CMK (cell line): ENCODE measurements at regions not wholly inside any gene's neighbourhood (a gene's known extent, or its start where the extent isn't known, plus 50 kb on each side); places are given as distances from the start of the nearest gene placed in this dataset.

Experiments
- DNase-seq: peaks from one replicate; pipeline ENCODE4 v3.0.0-alpha.2; 2010; ENCODE audit warnings: low read depth

DNA sequence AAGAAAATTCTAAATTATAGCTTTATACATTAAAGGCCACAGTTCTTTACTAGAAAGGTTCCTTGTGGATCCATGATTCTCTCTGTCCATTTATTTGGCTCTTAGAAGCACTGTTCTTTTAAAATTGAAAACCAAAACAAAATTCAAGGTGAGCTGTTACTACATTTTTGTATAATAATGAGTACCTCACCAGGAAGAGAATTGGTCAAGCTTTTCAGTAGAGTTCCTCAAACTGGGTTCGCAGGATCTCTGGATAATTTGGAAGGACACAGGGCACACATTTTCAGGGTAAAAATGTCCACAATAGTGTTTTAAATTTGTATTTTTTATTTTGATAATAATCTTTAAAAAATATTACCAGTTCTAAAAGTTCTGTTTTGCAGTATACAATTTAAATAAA, 93.0 kb downstream of the PPP1R3A start:
- DNase-seq, result no peak

GRCh38 chr7:113824117-113824823, 94.5 kb downstream of the PPP1R3A start:
- DNase-seq, result no peak

GRCh38 chr7:113819474-113819873, 99.3 kb downstream of the PPP1R3A start:
- DNase-seq, result no peak

GRCh38 chr7:113816639-113817038, 102.2 kb downstream of the PPP1R3A start:
- DNase-seq, result no peak

DNA sequence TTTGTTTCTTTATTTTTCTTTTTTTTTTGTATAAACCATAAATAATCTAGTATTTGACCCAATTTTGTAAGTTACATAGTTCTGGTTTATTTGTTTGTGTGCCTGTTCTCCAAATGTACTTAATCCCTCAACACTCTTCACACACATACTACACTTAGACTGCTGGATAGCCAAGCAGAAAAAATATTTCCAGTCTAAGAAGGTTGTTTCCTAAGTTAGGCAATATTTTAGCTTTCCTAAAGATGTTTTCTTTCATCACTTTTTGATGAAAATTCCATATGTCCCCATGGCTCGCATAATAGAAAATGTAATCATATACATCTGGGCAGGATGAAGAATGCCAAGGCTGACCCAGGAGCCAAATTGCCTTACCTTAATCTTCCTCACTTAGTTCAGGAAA, 105.3 kb downstream of the PPP1R3A start:
- DNase-seq, result no peak

DNA sequence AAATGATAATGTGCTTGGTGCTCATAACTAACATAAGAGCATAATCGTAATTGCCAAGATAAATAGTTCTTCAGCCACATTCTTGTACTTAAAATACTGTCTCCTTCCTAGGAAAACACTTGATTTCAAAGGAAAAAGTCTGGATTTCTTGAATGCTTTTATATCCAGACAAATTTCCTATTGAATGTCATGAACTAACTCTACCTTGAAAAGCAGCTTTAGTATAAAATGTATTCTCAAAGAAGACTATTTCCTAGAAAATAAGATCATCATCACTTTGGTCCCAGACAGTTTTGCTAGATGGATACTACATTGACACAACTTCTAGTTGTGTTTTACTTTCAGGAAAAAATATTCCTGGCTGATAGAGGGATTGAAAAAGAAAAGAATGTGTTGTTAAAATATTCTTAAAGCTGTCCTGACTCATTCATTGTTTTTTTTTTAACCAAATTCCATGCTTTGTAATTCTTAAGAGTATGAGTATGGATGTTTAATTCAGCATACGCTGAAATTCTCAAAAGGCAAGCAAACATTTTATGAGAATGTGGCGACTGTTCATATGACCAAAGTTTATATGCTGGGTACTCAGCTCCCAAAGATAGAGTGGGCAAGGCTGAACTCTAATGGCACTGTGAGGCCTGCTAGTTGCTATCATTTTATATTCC, 106.1 kb downstream of the PPP1R3A start:
- no peak for DNase-seq

DNA sequence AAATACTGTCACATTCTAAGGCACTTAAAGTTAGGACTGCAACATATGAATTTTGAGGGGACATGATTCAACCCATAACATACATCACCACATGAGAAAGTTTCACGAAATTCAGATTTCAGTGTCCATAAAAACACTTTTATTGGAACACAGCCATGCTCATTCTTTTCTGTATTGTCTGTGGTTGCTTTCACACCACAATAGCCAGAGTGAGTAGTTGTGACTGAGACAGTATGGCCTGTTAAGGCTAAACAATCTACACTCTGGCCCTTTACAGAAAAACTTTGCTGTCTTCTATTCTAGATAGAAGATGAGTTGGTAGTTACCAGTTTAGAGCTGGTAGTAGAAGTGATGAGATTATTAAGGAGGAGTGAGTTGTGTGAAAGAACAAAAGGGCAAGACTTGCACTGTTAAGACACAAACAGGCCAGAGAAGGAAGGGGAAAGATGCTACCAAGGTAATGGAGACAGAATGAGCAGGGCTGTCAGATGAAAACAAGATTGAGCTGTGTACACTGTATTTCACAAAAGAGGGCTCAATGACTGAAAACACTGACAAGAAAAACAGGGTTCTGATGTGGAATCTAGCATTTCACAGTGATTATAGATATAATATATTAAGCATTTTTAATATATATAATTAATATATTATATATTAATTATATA, 108.6 kb downstream of the PPP1R3A start:
- DNase-seq, result no peak

DNA sequence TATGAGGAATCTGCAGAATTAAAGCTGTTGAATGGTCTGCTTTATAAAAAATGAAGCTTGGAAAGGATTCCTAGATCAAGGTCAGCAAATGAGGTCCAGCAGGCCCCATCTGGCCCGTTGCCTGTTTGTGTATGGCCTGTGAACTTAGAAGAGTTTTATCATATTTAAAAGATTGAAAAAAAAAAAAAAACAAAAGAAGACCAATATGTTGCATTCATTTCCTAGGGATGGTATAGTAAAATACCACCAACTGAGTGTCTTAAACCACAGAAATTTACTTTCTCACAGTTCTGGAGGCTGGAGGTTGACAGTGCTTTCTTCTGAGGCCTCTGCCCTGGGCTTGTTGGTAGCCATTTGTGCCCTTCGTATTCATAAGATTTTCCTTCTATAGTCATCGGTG, 109.2 kb downstream of the PPP1R3A start:
- no peak for DNase-seq

- no peak for DNase-seq
Observed at GRCh38 chr7:113806633-113807327, 112.0 kb downstream of the PPP1R3A start.

DNA sequence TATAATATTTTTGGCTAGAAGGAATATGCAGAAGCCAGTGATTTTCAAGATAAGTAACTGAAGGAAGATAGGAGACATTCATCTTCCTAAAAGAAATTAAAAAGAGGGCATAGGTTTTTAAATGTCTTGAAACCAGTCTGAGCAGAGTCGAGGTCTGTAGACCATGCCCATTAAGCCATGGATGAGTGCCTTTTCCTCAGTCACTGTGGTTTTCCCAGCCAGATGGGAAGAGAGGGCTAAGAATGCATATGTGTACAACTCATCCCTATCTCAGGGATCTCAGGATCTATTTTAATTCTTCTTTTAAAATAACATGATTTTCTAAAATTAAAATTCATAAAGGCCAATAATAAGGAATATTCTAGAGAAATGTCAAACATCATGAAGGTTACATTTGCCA, 112.8 kb downstream of the PPP1R3A start:
- DNase-seq, result no peak

- no peak for DNase-seq
Observed at GRCh38 chr7:113804475-113805095, 114.2 kb downstream of the PPP1R3A start.

GRCh38 chr7:113801751-113802150, 117.1 kb downstream of the PPP1R3A start:
- no peak for DNase-seq

DNA sequence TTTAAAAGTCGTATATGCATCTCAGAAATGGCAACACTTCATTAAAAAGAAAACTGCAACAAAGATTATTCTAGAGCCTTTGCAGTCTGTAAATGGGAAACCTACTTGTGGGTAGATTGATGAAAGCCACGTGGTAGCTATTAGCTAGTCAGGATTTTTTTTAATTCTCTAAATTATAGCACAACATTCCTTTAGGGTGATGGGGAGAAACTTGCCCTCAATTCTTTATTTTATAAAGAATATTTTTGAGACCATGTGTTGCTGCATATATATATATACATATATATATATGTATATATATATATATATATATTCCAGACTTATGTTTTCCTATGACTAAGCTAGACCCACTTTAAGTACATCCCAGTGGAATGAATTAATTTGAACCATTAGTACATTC, 118.0 kb downstream of the PPP1R3A start:
- no peak for DNase-seq

GRCh38 chr7:113799896-113800295, 118.9 kb downstream of the PPP1R3A start:
- no peak for DNase-seq

GRCh38 chr7:113797420-113798010, 121.3 kb downstream of the PPP1R3A start:
- no peak for DNase-seq

- DNase-seq, result no peak
Observed at GRCh38 chr7:113796557-113796956, 122.3 kb downstream of the PPP1R3A start.

GRCh38 chr7:113794573-113794972, 124.2 kb downstream of the PPP1R3A start:
- DNase-seq, result no peak

GRCh38 chr7:113793171-113793570, 125.6 kb downstream of the PPP1R3A start:
- DNase-seq, result no peak

DNA sequence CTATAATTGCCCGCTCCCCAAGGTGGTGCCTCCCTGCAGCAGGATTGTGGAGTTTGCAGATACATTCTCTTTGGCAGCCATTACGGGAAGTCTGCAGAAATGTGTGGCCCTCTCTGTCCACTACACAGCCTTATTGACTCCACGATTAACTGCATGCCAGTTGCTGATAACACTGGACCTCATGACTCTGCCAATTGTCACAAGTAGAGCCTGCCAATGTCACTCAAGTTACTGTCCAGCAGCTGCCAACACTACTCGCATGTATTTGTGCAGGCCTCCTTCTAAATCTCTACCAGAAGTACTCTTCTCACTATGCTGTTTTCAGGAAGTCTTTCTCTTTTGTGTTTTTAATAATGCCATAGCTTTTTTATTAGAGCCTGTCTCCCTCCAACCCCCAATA, 128.8 kb downstream of the PPP1R3A start:
- no peak for DNase-seq

- no peak for DNase-seq
Observed at GRCh38 chr7:113787106-113787505, 131.7 kb downstream of the PPP1R3A start.

DNA sequence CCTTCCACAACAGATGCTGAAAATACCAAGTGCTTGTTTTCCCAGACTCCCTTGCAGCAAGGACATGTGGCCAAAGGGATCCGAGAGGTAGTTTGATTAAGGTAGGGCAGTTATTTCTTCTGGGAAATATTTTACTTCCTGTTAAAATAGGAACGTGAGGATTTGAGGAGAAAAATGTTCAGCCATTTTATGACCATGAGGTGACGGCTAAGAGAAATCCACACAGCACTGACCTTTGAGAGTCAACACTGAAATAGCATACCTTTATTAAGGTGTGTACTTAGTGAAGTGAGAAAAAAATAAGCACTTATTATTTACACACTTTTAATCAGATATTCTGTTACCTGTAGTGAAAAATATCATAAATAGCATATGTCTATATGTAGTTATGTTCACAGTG, 133.9 kb downstream of the PPP1R3A start:
- DNase-seq, result no peak

GRCh38 chr7:113784316-113784715, 134.5 kb downstream of the PPP1R3A start:
- DNase-seq, result no peak
